Hepatocyte (in vitro differentiated cells): ENCODE measurements at regions not wholly inside any gene's neighbourhood (a gene's known extent, or its start where the extent isn't known, plus 50 kb on each side); places are given as distances from the start of the nearest gene placed in this dataset.

Experiments
- CTCF ChIP-seq: fragments of 200-600 bp; sonication (generic); IDR thresholded peaks from 2 replicates; pipeline ENCODE4 v1.5.1; 2016; ENCODE audit warnings: antibody characterized with exemption, mild to moderate bottlenecking; ENCODE audit not compliant: poor library complexity
- EZH2 ChIP-seq: fragments of 200-600 bp; sonication (generic); IDR thresholded peaks from 2 replicates; pipeline ENCODE4 v1.6.1; 2016; ENCODE audit warnings: antibody characterized with exemption, mild to moderate bottlenecking, borderline replicate concordance
- EZH2phosphoT487 ChIP-seq: fragments of 200-600 bp; sonication (generic); IDR thresholded peaks from one replicate; pipeline ENCODE4 v1.6.1; 2018; ENCODE audit warnings: antibody characterized with exemption, mild to moderate bottlenecking, low read depth, moderate library complexity; ENCODE audit not compliant: unreplicated experiment, severe bottlenecking

DNA sequence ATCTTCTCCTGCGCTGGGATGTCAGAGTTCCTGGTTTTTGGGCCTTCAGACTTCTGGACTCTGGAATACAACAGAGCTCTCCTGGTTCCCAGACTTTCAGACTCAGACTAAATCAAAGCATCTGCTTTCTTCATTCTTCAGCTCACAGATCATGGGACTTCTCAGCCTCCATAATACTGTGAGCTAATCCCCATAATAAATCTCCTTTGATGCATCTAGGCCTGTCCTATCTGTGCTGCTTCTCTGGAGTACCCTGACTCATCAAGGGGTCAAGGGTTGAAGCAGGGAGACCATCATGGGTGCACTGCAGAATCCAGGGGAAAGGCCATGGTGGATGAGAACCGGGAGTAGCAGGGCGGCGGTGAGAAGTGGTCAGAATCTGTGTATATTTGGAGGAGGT is 1094.1 kb upstream of the TMEM132C start:
- TF ChIP-seq CTCF (no peak), EZH2 (no peak), EZH2phosphoT487 (no peak)
